ENCODE measurements at regions not wholly inside any gene's neighbourhood (a gene's known extent, or its start where the extent isn't known, plus 50 kb on each side); places are given as distances from the start of the nearest gene placed in this dataset.

DNA sequence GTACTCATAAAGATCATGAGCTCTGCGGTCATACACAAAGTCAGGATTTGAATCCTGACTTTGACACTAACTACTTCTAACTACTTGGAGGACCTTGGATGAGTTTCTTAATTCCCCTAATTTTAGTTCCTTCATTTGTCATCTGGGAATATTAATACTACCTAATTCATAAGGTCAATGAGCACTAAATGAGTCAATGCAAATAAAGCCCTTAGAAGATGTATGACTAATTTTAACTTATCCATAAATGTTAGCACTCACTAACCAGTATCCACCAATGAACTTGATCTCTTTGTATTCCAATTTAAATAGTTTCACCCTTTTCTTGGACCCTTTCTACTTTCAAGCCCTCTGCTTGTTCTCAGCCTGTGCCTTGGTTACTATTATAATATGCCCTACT lies 1106.4 kb downstream of the CDH18 start:
- Mint-ChIP-seq H3K4me3 (ENCODE audit: unreplicated experiment) (no peak overlapping the region), H3K9me3 (ENCODE audit: unreplicated experiment) (no peaks in the 10 kb centered on the region), H3K4me1 (ENCODE audit: low read depth, unreplicated experiment) (no peaks in the 10 kb centered on the region), H3K27me3 (ENCODE audit: insufficient read depth, unreplicated experiment) (peaks cover 6% of the 10 kb centered on the region), H3K27ac (ENCODE audit: unreplicated experiment) (no peak overlapping the region), H3K36me3 (ENCODE audit: insufficient read depth, unreplicated experiment) (no peaks in the 10 kb centered on the region)
- POLR2A ChIA-PET, result no interaction called here
- TF ChIP-seq, protein P1, sequence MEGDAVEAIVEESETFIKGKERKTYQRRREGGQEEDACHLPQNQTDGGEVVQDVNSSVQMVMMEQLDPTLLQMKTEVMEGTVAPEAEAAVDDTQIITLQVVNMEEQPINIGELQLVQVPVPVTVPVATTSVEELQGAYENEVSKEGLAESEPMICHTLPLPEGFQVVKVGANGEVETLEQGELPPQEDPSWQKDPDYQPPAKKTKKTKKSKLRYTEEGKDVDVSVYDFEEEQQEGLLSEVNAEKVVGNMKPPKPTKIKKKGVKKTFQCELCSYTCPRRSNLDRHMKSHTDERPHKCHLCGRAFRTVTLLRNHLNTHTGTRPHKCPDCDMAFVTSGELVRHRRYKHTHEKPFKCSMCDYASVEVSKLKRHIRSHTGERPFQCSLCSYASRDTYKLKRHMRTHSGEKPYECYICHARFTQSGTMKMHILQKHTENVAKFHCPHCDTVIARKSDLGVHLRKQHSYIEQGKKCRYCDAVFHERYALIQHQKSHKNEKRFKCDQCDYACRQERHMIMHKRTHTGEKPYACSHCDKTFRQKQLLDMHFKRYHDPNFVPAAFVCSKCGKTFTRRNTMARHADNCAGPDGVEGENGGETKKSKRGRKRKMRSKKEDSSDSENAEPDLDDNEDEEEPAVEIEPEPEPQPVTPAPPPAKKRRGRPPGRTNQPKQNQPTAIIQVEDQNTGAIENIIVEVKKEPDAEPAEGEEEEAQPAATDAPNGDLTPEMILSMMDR (IDR thresholded peaks at IDR 0.05; ENCODE audit: insufficient read depth in 1 of 2, low read depth in 1 of 2, low read length in 1 of 2, severe bottlenecking in 1 of 2, unreplicated experiment in 1 of 2), result no peak
- Histone ChIP-seq H3K27me3 (replicated peaks; ENCODE audit: control insufficient read depth, insufficient read depth, low read length) (no peaks in the 10 kb centered on the region), H3K4me1 (no peaks in the 10 kb centered on the region), H3K4me3 (ENCODE audit: low read depth, low read length) (no peak overlapping the region), H3K36me3 (ENCODE audit: control insufficient read depth, insufficient read depth, low read length) (no peaks in the 10 kb centered on the region), H3K9me3 (no peaks in the 10 kb centered on the region)
- CTCF ChIA-PET, result no interaction called here
- intact Hi-C loops (cut with micrococcal nuclease; ENCODE audit: unreplicated experiment), result no loop called here
- no peak for DNase-seq
- BruUV-seq (replicated peaks), result no TSS peak

DNA sequence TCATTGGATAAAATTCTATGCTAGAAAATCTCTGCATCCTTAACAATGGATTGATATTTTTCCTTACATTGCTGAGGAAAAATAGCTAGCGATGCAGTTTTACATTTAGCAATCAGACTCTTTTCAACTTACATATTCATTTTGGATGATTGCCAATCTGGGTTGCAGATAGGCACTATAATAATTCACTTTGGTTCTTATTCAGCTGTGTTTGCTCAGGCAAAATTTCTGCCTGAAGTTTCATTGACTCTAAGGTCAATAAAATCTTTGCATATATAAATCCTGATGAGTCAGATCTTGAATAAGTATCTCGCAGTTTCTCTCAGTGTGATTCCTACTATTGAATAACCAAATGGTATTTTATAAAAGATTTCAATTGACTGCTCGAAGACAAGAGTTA lies 1105.8 kb downstream of the CDH18 start:
- H3K9me3 ChIP-seq, result no peaks in the 10 kb centered on the region
- Mint-ChIP-seq H3K27me3 (ENCODE audit: insufficient read depth, unreplicated experiment) (peaks cover 6% of the 10 kb centered on the region), H3K27ac (ENCODE audit: unreplicated experiment) (no peak overlapping the region), H3K4me1 (ENCODE audit: low read depth, unreplicated experiment) (no peaks in the 10 kb centered on the region), H3K4me3 (ENCODE audit: unreplicated experiment) (no peak overlapping the region), H3K9me3 (ENCODE audit: unreplicated experiment) (no peaks in the 10 kb centered on the region), H3K36me3 (ENCODE audit: insufficient read depth, unreplicated experiment) (no peaks in the 10 kb centered on the region)
- no peak for DNase-seq
- TF ChIP-seq, protein P1 (IDR thresholded peaks at IDR 0.05; ENCODE audit: insufficient read depth in 1 of 2, low read depth in 1 of 2, low read length in 1 of 2, severe bottlenecking in 1 of 2, unreplicated experiment in 1 of 2), result no peak
- no TSS peak for BruUV-seq (replicated peaks)
- POLR2A ChIA-PET, result no interaction called here
- H3K4me3 ChIP-seq (ENCODE audit: low read depth, low read length), result no peak overlapping the region
- H3K4me1 ChIP-seq, result no peaks in the 10 kb centered on the region
- H3K27me3 ChIP-seq (replicated peaks; ENCODE audit: control insufficient read depth, insufficient read depth, low read length), result no peaks in the 10 kb centered on the region
- intact Hi-C loops (cut with micrococcal nuclease; ENCODE audit: unreplicated experiment), result no loop called here
- CTCF ChIA-PET, result no interaction called here
- no peaks in the 10 kb centered on the region for H3K36me3 ChIP-seq (ENCODE audit: control insufficient read depth, insufficient read depth, low read length)

DNA sequence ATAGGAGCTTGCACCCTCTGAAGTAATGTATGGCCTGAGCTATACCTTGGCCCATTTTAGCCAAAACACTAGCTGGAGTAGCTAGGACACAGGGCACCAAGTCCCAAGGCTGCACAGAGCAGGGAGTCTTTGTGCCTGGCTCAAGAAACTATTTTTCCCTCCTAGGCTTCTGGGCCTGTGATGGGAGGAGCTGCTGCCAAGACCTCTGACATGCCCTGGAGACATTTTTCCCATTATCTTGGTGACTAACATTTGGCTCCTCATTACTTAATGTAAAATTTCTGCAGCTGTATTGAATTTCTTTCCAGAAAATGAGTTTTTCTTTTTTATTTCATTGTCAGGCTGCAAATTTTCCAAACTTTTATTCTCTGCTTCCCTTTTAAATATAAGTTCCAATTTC lies 1099.2 kb downstream of the CDH18 start:
- no peak for DNase-seq
- H3K4me1 ChIP-seq, result no peaks in the 10 kb centered on the region
- no peaks in the 10 kb centered on the region for H3K4me1 Mint-ChIP-seq (ENCODE audit: low read depth, unreplicated experiment)
- H3K27me3 Mint-ChIP-seq (ENCODE audit: insufficient read depth, unreplicated experiment), result peaks cover 3% of the 10 kb centered on the region
- H3K36me3 Mint-ChIP-seq (ENCODE audit: insufficient read depth, unreplicated experiment), result no peaks in the 10 kb centered on the region
- TF ChIP-seq, protein P1 (IDR thresholded peaks at IDR 0.05; ENCODE audit: insufficient read depth in 1 of 2, low read depth in 1 of 2, low read length in 1 of 2, severe bottlenecking in 1 of 2, unreplicated experiment in 1 of 2), result no peak
- no peaks in the 10 kb centered on the region for H3K9me3 Mint-ChIP-seq (ENCODE audit: unreplicated experiment)
- intact Hi-C loops (cut with micrococcal nuclease; ENCODE audit: unreplicated experiment), result no loop called here
- H3K27ac Mint-ChIP-seq (ENCODE audit: unreplicated experiment), result no peak overlapping the region
- ChIA-PET CTCF (no interaction called here), POLR2A (no interaction called here)
- H3K9me3 ChIP-seq, result no peaks in the 10 kb centered on the region
- no peaks in the 10 kb centered on the region for H3K27me3 ChIP-seq (replicated peaks; ENCODE audit: control insufficient read depth, insufficient read depth, low read length)
- H3K4me3 ChIP-seq (ENCODE audit: low read depth, low read length), result no peak overlapping the region
- H3K4me3 Mint-ChIP-seq (ENCODE audit: unreplicated experiment), result no peak overlapping the region
- no TSS peak for BruUV-seq (replicated peaks)
- H3K36me3 ChIP-seq (ENCODE audit: control insufficient read depth, insufficient read depth, low read length), result no peaks in the 10 kb centered on the region
